H9 (cell line): ENCODE measurements at regions not wholly inside any gene's neighbourhood (a gene's known extent, or its start where the extent isn't known, plus 50 kb on each side); places are given as distances from the start of the nearest gene placed in this dataset.

ENCODE experiments used
- DNase-seq: peaks from one replicate; pipeline ENCODE4 v3.0.0-alpha.2; 2017
- H2AFZ ChIP-seq: one replicate; pipeline ENCODE4 v1.6.1; 2013; ENCODE audit warnings: mild to moderate bottlenecking, low read length, control low read depth, moderate library complexity
- H2AK5ac ChIP-seq: 2 replicates; pipeline ENCODE4 v1.6.1; 2013; ENCODE audit warnings: low read length, control low read depth, mixed read lengths; ENCODE audit not compliant: insufficient read length
- H2BK120ac ChIP-seq: one replicate; pipeline ENCODE4 v1.6.1; 2013; ENCODE audit warnings: low read depth, mild to moderate bottlenecking, low read length, control low read depth, inconsistent platforms; ENCODE audit not compliant: poor library complexity, severe bottlenecking
- H2BK12ac ChIP-seq: 2 replicates; pipeline ENCODE4 v1.6.1; 2013; ENCODE audit warnings: low read length, control low read depth, mixed read lengths, low read depth; ENCODE audit not compliant: insufficient read length
- H2BK15ac ChIP-seq: 2 replicates; pipeline ENCODE4 v1.6.1; 2013; ENCODE audit warnings: low read depth, low read length, control low read depth
- H2BK20ac ChIP-seq: one replicate; pipeline ENCODE4 v1.6.1; 2013; ENCODE audit warnings: low read depth, mild to moderate bottlenecking, low read length, control low read depth, inconsistent platforms; ENCODE audit not compliant: poor library complexity, severe bottlenecking
- H2BK5ac ChIP-seq: 2 replicates; pipeline ENCODE4 v1.6.1; 2013; ENCODE audit warnings: low read length, control low read depth, mixed read lengths; ENCODE audit not compliant: insufficient read length
- H3K14ac ChIP-seq: 2 replicates; pipeline ENCODE4 v1.6.1; 2013; ENCODE audit warnings: low read length, control low read depth; ENCODE audit not compliant: insufficient read depth
- H3K18ac ChIP-seq: 2 replicates; pipeline ENCODE4 v1.6.1; 2013; ENCODE audit warnings: low read depth, mild to moderate bottlenecking, mixed read lengths, low read length, control low read depth; ENCODE audit not compliant: insufficient read length
- H3K23ac ChIP-seq: 2 replicates; pipeline ENCODE4 v1.6.1; 2013; ENCODE audit warnings: low read length, control low read depth, mixed read lengths, low read depth; ENCODE audit not compliant: insufficient read length
- H3K23me2 ChIP-seq: 2 replicates; pipeline ENCODE4 v1.6.1; 2013; ENCODE audit warnings: low read depth, mild to moderate bottlenecking, mixed read lengths, low read length, control low read depth; ENCODE audit not compliant: insufficient read length, poor library complexity, severe bottlenecking
- H3K27ac ChIP-seq: 2 replicates; pipeline ENCODE4 v1.5.1; 2013; ENCODE audit warnings: low read length, control low read depth, mixed read lengths, low read depth; ENCODE audit not compliant: insufficient read length
- H3K27me3 ChIP-seq: 2 replicates; pipeline ENCODE4 v1.6.1; 2013; ENCODE audit warnings: low read length, control low read depth, inconsistent platforms; ENCODE audit not compliant: insufficient read depth
- H3K4ac ChIP-seq: 2 replicates; pipeline ENCODE4 v1.6.1; 2013; ENCODE audit warnings: low read depth, mild to moderate bottlenecking, control low read depth, inconsistent platforms, low read length, moderate library complexity
- H3K4me1 ChIP-seq: 2 replicates; pipeline ENCODE4 v1.6.1; 2013; ENCODE audit warnings: low read length, control low read depth, inconsistent platforms; ENCODE audit not compliant: insufficient read depth
- H3K4me2 ChIP-seq: 2 replicates; pipeline ENCODE4 v1.6.1; 2013; ENCODE audit warnings: low read length, control low read depth, mixed read lengths; ENCODE audit not compliant: insufficient read length, insufficient read depth
- H3K56ac ChIP-seq: 2 replicates; pipeline ENCODE4 v1.6.1; 2013; ENCODE audit warnings: low read depth, mild to moderate bottlenecking, mixed read lengths, low read length, control low read depth; ENCODE audit not compliant: insufficient read length
- H3K79me1 ChIP-seq: 2 replicates; pipeline ENCODE4 v1.6.1; 2013; ENCODE audit warnings: low read depth, mild to moderate bottlenecking, moderate library complexity, low read length, control low read depth, inconsistent platforms; ENCODE audit not compliant: insufficient read depth, poor library complexity, severe bottlenecking
- H3K79me2 ChIP-seq: 2 replicates; pipeline ENCODE4 v1.6.1; 2013; ENCODE audit warnings: low read length, control low read depth, inconsistent platforms; ENCODE audit not compliant: insufficient read depth
- H3K9ac ChIP-seq: 2 replicates; pipeline ENCODE4 v1.6.1; 2013; ENCODE audit warnings: low read length, control low read depth, mixed read lengths; ENCODE audit not compliant: insufficient read length; ENCODE audit errors: extremely low read depth
- H3K9me3 ChIP-seq: one replicate; pipeline ENCODE4 v1.6.1; 2013; ENCODE audit warnings: low read depth, low read length, inconsistent platforms; ENCODE audit not compliant: control insufficient read depth
- H3T11ph ChIP-seq: one replicate; pipeline ENCODE4 v1.6.1; 2013; ENCODE audit warnings: mild to moderate bottlenecking, low read length, control low read depth, inconsistent platforms
- H4K20me1 ChIP-seq: one replicate; pipeline ENCODE4 v1.6.1; 2013; ENCODE audit not compliant: control insufficient read depth, insufficient read length, insufficient read depth
- H4K5ac ChIP-seq: 2 replicates; pipeline ENCODE4 v1.6.1; 2013; ENCODE audit warnings: low read depth, mild to moderate bottlenecking, mixed read lengths, low read length, control low read depth; ENCODE audit not compliant: insufficient read length
- H4K8ac ChIP-seq: replicated peaks from 2 replicates; pipeline ENCODE4 v1.6.1; 2013; ENCODE audit warnings: low read length, control low read depth, mixed read lengths, low read depth; ENCODE audit not compliant: insufficient read length
- H4K91ac ChIP-seq: 2 replicates; pipeline ENCODE4 v1.6.1; 2013; ENCODE audit warnings: low read depth, mild to moderate bottlenecking, moderate library complexity, mixed read lengths, low read length, control low read depth; ENCODE audit not compliant: insufficient read length
- H3K27ac Mint-ChIP-seq, 3 experiments: 2 replicates in 2 of 3; 3 replicates in 1 of 3; pipeline ENCODE4 v1.8.0; 2020 to 2021; ENCODE audit warnings: mixed read lengths in 3 of 3, mild to moderate bottlenecking in 1 of 3, moderate library complexity in 1 of 3
- H3K27me3 Mint-ChIP-seq: 2 replicates; pipeline ENCODE4 v1.8.0; 2021; ENCODE audit warnings: low read depth, mild to moderate bottlenecking, moderate library complexity, mixed read lengths
- H3K36me3 Mint-ChIP-seq, 3 experiments: 2 replicates in 2 of 3; 3 replicates in 1 of 3; pipeline ENCODE4 v1.8.0; 2020 to 2021; ENCODE audit warnings: low read depth in 3 of 3, mixed read lengths in 3 of 3; ENCODE audit not compliant: insufficient read depth in 1 of 3
- H3K4me1 Mint-ChIP-seq, 2 experiments: 2 replicates each; pipeline ENCODE4 v1.8.0; 2020; ENCODE audit warnings: mixed read lengths in 2 of 2
- H3K4me3 Mint-ChIP-seq, 2 experiments: 2 replicates in 1 of 2; 3 replicates in 1 of 2; pipeline ENCODE4 v1.8.0; 2020 to 2021; ENCODE audit warnings: mild to moderate bottlenecking in 2 of 2, mixed read lengths in 2 of 2, moderate library complexity in 1 of 2
- H3K9me3 Mint-ChIP-seq, 2 experiments: 2 replicates in 1 of 2; 3 replicates in 1 of 2; pipeline ENCODE4 v1.8.0; 2020; ENCODE audit warnings: mild to moderate bottlenecking in 2 of 2, mixed read lengths in 2 of 2, moderate library complexity in 1 of 2
- CTCF ChIP-seq: fragments of 200-600 bp; sonication (generic); conservative IDR thresholded peaks from 3 replicates; pipeline ENCODE4 v1.8.0; 2021; ENCODE audit warnings: antibody characterized with exemption, mild to moderate bottlenecking
- WGBS: extraction: QIAGEN DNeasy Blood & Tissue Kit; methylation state at CpG from one replicate; pipeline ENCODE4 v1.1.7; 2013; ENCODE audit warnings: missing lambda C conversion rate, low lambda C conversion rate, mixed read lengths; ENCODE audit not compliant: insufficient read length; ENCODE audit errors: extremely low coverage; 5-methylcytosine and 5-hydroxymethylcytosine counted together

- H4K8ac ChIP-seq, result no peak overlapping the region
- H3K79me2 ChIP-seq, result no peaks in the 10 kb centered on the region
- H3K4me1 Mint-ChIP-seq, result peaks cover 44 to 48% of the 10 kb centered on the region in 2 experiments
- H4K91ac ChIP-seq, result no peak overlapping the region
- H2BK12ac ChIP-seq, result no peak overlapping the region
- H3K4me2 ChIP-seq, result no peak overlapping the region
- no peak overlapping the region for H3K27ac ChIP-seq
- H2BK15ac ChIP-seq, result no peak overlapping the region
- H3K9me3 Mint-ChIP-seq, result no peaks in the 10 kb centered on the region
- H4K5ac ChIP-seq, result no peak overlapping the region
- no peak overlapping the region for H2AK5ac ChIP-seq
- no peak for TF ChIP-seq CTCF
- peaks cover 4% of the 10 kb centered on the region for H3K27me3 Mint-ChIP-seq
- H3K4me3 Mint-ChIP-seq, result no peak overlapping the region
- H2BK120ac ChIP-seq, result no peak overlapping the region
- H3K36me3 Mint-ChIP-seq, result no peaks in the 10 kb centered on the region
- no peak for DNase-seq
- no CpG with 5 or more reads among the region's 23 CpGs for WGBS
- no peaks in the 10 kb centered on the region for H4K20me1 ChIP-seq
- H3K9me3 ChIP-seq, result no peaks in the 10 kb centered on the region
- no peak overlapping the region for H2AFZ ChIP-seq
- no peak overlapping the region for H3T11ph ChIP-seq
- H3K14ac ChIP-seq, result no peak overlapping the region
- peak overlapping the region in 1 of 3 experiments; percentile 35; a peak in 1 of 7 replicates for H3K27ac Mint-ChIP-seq
- H3K18ac ChIP-seq, result no peak overlapping the region
- no peaks in the 10 kb centered on the region for H3K79me1 ChIP-seq
- H3K23ac ChIP-seq, result no peak overlapping the region
- no peaks in the 10 kb centered on the region for H3K23me2 ChIP-seq
- no peaks in the 10 kb centered on the region; the same call in 1 of the 2 replicates for H3K4me1 ChIP-seq
- no peak overlapping the region for H2BK5ac ChIP-seq
- no peak overlapping the region for H2BK20ac ChIP-seq
- no peaks in the 10 kb centered on the region for H3K27me3 ChIP-seq
- no peak overlapping the region for H3K4ac ChIP-seq
- H3K9ac ChIP-seq, result no peak overlapping the region
- H3K56ac ChIP-seq, result no peak overlapping the region
These were observed 119.2 kb downstream of the ACKR3 start for GRCh38 chr2:236688563-236689392.
